SK-N-SH treated with all-trans-retinoic acid at 6 μM for 48 hours (cell line): ENCODE measurements at regions not wholly inside any gene's neighbourhood (a gene's known extent, or its start where the extent isn't known, plus 50 kb on each side); places are given as distances from the start of the nearest gene placed in this dataset.
"Not testable (repeated sequence)": the region's sequence is repeated elsewhere in the genome, so short reads cannot be mapped to it uniquely, and the experiment has no call there.

ENCODE experiments used
- BACH2 ChIP-seq: fragments of 250-450 bp; sonication (Bioruptor Pico); IDR thresholded peaks from 2 replicates; pipeline ENCODE4 v1.9.0; 2021; ENCODE audit warnings: mild to moderate bottlenecking, borderline replicate concordance
- CSRNP3 ChIP-seq: fragments of 250-450 bp; sonication (Bioruptor Pico); IDR thresholded peaks from 2 replicates; pipeline ENCODE4 v1.5.1; 2021; ENCODE audit warnings: mild to moderate bottlenecking, moderate library complexity
- GLIS3 ChIP-seq: fragments of 250-450 bp; sonication (Bioruptor Pico); IDR thresholded peaks from 2 replicates; pipeline ENCODE4 v1.5.0; 2020; ENCODE audit warnings: mild to moderate bottlenecking, moderate library complexity
- OSR1 ChIP-seq: fragments of 250-450 bp; sonication (Bioruptor Pico); IDR thresholded peaks from 2 replicates; pipeline ENCODE4 v1.8.0; 2022; ENCODE audit warnings: moderate library complexity, mild to moderate bottlenecking, inconsistent platforms
- PATZ1 ChIP-seq: fragments of 250-450 bp; sonication (Bioruptor Pico); IDR thresholded peaks from 2 replicates; pipeline ENCODE4 v1.8.0; 2020; ENCODE audit warnings: mild to moderate bottlenecking, moderate library complexity, borderline replicate concordance
- POU6F1 ChIP-seq: fragments of 250-450 bp; sonication (Bioruptor Pico); IDR thresholded peaks from 2 replicates; pipeline ENCODE4 v1.8.0; 2021; ENCODE audit warnings: low read depth, mild to moderate bottlenecking, moderate library complexity, borderline replicate concordance
- RARB ChIP-seq: fragments of 250-450 bp; sonication (Bioruptor Pico); IDR thresholded peaks from 2 replicates; pipeline ENCODE4 v1.8.0; 2021; ENCODE audit warnings: mild to moderate bottlenecking, moderate library complexity
- TCF4 ChIP-seq: fragments of 250-450 bp; sonication (Bioruptor Pico); IDR thresholded peaks from 2 replicates; pipeline ENCODE4 v1.8.0; 2021; ENCODE audit warnings: mild to moderate bottlenecking, moderate library complexity, borderline replicate concordance
- TOX ChIP-seq: fragments of 250-450 bp; sonication (Bioruptor Pico); IDR thresholded peaks from 2 replicates; pipeline ENCODE4 v1.8.0; 2021; ENCODE audit warnings: mild to moderate bottlenecking, moderate library complexity, borderline replicate concordance
- ZC3H10 ChIP-seq: fragments of 250-450 bp; sonication (Bioruptor Pico); IDR thresholded peaks from 2 replicates; pipeline ENCODE4 v1.5.1; 2021; ENCODE audit warnings: mild to moderate bottlenecking, moderate library complexity
- ZFP3 ChIP-seq: fragments of 250-450 bp; sonication (Bioruptor Pico); IDR thresholded peaks from 2 replicates; pipeline ENCODE4 v1.5.0; 2020; ENCODE audit warnings: mild to moderate bottlenecking, moderate library complexity
- ZFP30 ChIP-seq: fragments of 450-650 bp; formaldehyde crosslinking; IDR thresholded peaks from 2 replicates; pipeline ENCODE4 v1.5.0; 2022; ENCODE audit warnings: mild to moderate bottlenecking, moderate library complexity
- ZNF8 ChIP-seq: fragments of 450-650 bp; formaldehyde crosslinking; IDR thresholded peaks from 2 replicates; pipeline ENCODE4 v1.5.0; 2020; ENCODE audit warnings: mild to moderate bottlenecking, moderate library complexity

GRCh38 chr2:8610775-8611174, 71.1 kb upstream of the ID2 start:
- TF ChIP-seq PATZ1 (CRISPR knock-in tag); TOX (CRISPR knock-in tag); POU6F1; OSR1; CSRNP3 (CRISPR knock-in tag); TCF4 (CRISPR knock-in tag); GLIS3 (CRISPR knock-in tag); ZFP3 (CRISPR knock-in tag); ZC3H10 (CRISPR knock-in tag); BACH2 (CRISPR knock-in tag); ZFP30; ZNF8 (CRISPR knock-in tag); RARB: not testable (repeated sequence)
